Cardiac muscle cell (in vitro differentiated cells and primary cell): ENCODE measurements at regions not wholly inside any gene's neighbourhood (a gene's known extent, or its start where the extent isn't known, plus 50 kb on each side); places are given as distances from the start of the nearest gene placed in this dataset.

Source experiments
- DNase-seq, 2 donors: peaks; one replicate each; pipeline versions ENCODE4 v3.0.0 to v3.0.0-alpha.2; 2010 to 2017; ENCODE audit warnings: low read depth in 1 of 2, low spot score in 1 of 2
- H3K27ac ChIP-seq: fragments of 200-600 bp; sonication (generic); 2 replicates; pipeline ENCODE4 v1.5.1; 2016
- H3K27me3 ChIP-seq: fragments of 200-600 bp; sonication (generic); 2 replicates; pipeline ENCODE4 v1.6.0; 2016; ENCODE audit warnings: control low read depth
- H3K36me3 ChIP-seq: fragments of 200-600 bp; sonication (generic); 2 replicates; pipeline ENCODE4 v1.5.1; 2016; ENCODE audit warnings: control low read depth
- H3K4me1 ChIP-seq: fragments of 200-600 bp; sonication (generic); 2 replicates; pipeline ENCODE4 v1.8.1; 2017; ENCODE audit warnings: low read depth, mild to moderate bottlenecking, mixed run types
- H3K4me3 ChIP-seq: fragments of 200-600 bp; sonication (generic); 2 replicates; pipeline ENCODE4 v1.5.1; 2016; ENCODE audit warnings: mild to moderate bottlenecking
- H3K9me3 ChIP-seq: fragments of 200-600 bp; sonication (generic); 2 replicates; pipeline ENCODE4 v1.5.1; 2017; ENCODE audit warnings: low read depth, mild to moderate bottlenecking, control low read depth
- CTCF ChIP-seq: IDR thresholded peaks from 2 replicates; pipeline ENCODE4 v1.5.1; 2012; ENCODE audit warnings: low read depth, mild to moderate bottlenecking, low read length

- H3K9me3 ChIP-seq: no peaks in the 10 kb centered on the region
- no peak for DNase-seq
- no peak overlapping the region for H3K4me3 ChIP-seq
- no peaks in the 10 kb centered on the region for H3K36me3 ChIP-seq
- TF ChIP-seq CTCF: no peak
- H3K4me1 ChIP-seq: peaks cover 10% of the 10 kb centered on the region
- no peak overlapping the region for H3K27ac ChIP-seq
- H3K27me3 ChIP-seq: no peaks in the 10 kb centered on the region
Measured at GRCh38 chr7:23960361-23960760, 250.3 kb downstream of the STK31 start.

- no peak for TF ChIP-seq CTCF
- Histone ChIP-seq H3K4me1 (no peaks in the 10 kb centered on the region), H3K27me3 (no peaks in the 10 kb centered on the region), H3K4me3 (no peak overlapping the region), H3K36me3 (no peaks in the 10 kb centered on the region), H3K9me3 (no peaks in the 10 kb centered on the region), H3K27ac (no peak overlapping the region)
- DNase-seq: no peak
Measured at GRCh38 chr7:23963461-23964165, 253.6 kb downstream of the STK31 start.

GRCh38 chr7:23964715-23965114, 254.7 kb downstream of the STK31 start:
- H3K9me3 ChIP-seq: no peaks in the 10 kb centered on the region
- H3K4me1 ChIP-seq: no peaks in the 10 kb centered on the region
- no peaks in the 10 kb centered on the region for H3K36me3 ChIP-seq
- no peak overlapping the region for H3K27ac ChIP-seq
- no peak for DNase-seq
- no peak overlapping the region for H3K4me3 ChIP-seq
- H3K27me3 ChIP-seq: no peaks in the 10 kb centered on the region
- TF ChIP-seq CTCF: no peak

GRCh38 chr7:23965296-23965695, 255.3 kb downstream of the STK31 start:
- no peaks in the 10 kb centered on the region for H3K36me3 ChIP-seq
- no peaks in the 10 kb centered on the region for H3K9me3 ChIP-seq
- H3K4me1 ChIP-seq: no peaks in the 10 kb centered on the region
- no peak for DNase-seq
- H3K4me3 ChIP-seq: no peak overlapping the region
- H3K27ac ChIP-seq: no peak overlapping the region
- TF ChIP-seq CTCF: no peak
- H3K27me3 ChIP-seq: no peaks in the 10 kb centered on the region

- no peak for DNase-seq
- no peak for TF ChIP-seq CTCF
- Histone ChIP-seq H3K9me3 (no peaks in the 10 kb centered on the region), H3K4me3 (no peak overlapping the region), H3K36me3 (no peaks in the 10 kb centered on the region), H3K27me3 (no peaks in the 10 kb centered on the region), H3K27ac (no peak overlapping the region), H3K4me1 (no peaks in the 10 kb centered on the region)
Measured at GRCh38 chr7:23966941-23967340, 256.9 kb downstream of the STK31 start.
